H9 (cell line): ENCODE measurements at regions not wholly inside any gene's neighbourhood (a gene's known extent, or its start where the extent isn't known, plus 50 kb on each side); places are given as distances from the start of the nearest gene placed in this dataset.

Experiments used
- DNase-seq: peaks from one replicate; pipeline ENCODE4 v3.0.0-alpha.2; 2017
- H2AFZ ChIP-seq: one replicate; pipeline ENCODE4 v1.6.1; 2013; ENCODE audit warnings: mild to moderate bottlenecking, low read length, control low read depth, moderate library complexity
- H2AK5ac ChIP-seq: 2 replicates; pipeline ENCODE4 v1.6.1; 2013; ENCODE audit warnings: low read length, control low read depth, mixed read lengths; ENCODE audit not compliant: insufficient read length
- H2BK120ac ChIP-seq: one replicate; pipeline ENCODE4 v1.6.1; 2013; ENCODE audit warnings: low read depth, mild to moderate bottlenecking, low read length, control low read depth, inconsistent platforms; ENCODE audit not compliant: poor library complexity, severe bottlenecking
- H2BK12ac ChIP-seq: 2 replicates; pipeline ENCODE4 v1.6.1; 2013; ENCODE audit warnings: low read length, control low read depth, mixed read lengths, low read depth; ENCODE audit not compliant: insufficient read length
- H2BK15ac ChIP-seq: 2 replicates; pipeline ENCODE4 v1.6.1; 2013; ENCODE audit warnings: low read depth, low read length, control low read depth
- H2BK20ac ChIP-seq: one replicate; pipeline ENCODE4 v1.6.1; 2013; ENCODE audit warnings: low read depth, mild to moderate bottlenecking, low read length, control low read depth, inconsistent platforms; ENCODE audit not compliant: poor library complexity, severe bottlenecking
- H2BK5ac ChIP-seq: 2 replicates; pipeline ENCODE4 v1.6.1; 2013; ENCODE audit warnings: low read length, control low read depth, mixed read lengths; ENCODE audit not compliant: insufficient read length
- H3K14ac ChIP-seq: 2 replicates; pipeline ENCODE4 v1.6.1; 2013; ENCODE audit warnings: low read length, control low read depth; ENCODE audit not compliant: insufficient read depth
- H3K18ac ChIP-seq: 2 replicates; pipeline ENCODE4 v1.6.1; 2013; ENCODE audit warnings: low read depth, mild to moderate bottlenecking, mixed read lengths, low read length, control low read depth; ENCODE audit not compliant: insufficient read length
- H3K23ac ChIP-seq: 2 replicates; pipeline ENCODE4 v1.6.1; 2013; ENCODE audit warnings: low read length, control low read depth, mixed read lengths, low read depth; ENCODE audit not compliant: insufficient read length
- H3K23me2 ChIP-seq: 2 replicates; pipeline ENCODE4 v1.6.1; 2013; ENCODE audit warnings: low read depth, mild to moderate bottlenecking, mixed read lengths, low read length, control low read depth; ENCODE audit not compliant: insufficient read length, poor library complexity, severe bottlenecking
- H3K27ac ChIP-seq: 2 replicates; pipeline ENCODE4 v1.5.1; 2013; ENCODE audit warnings: low read length, control low read depth, mixed read lengths, low read depth; ENCODE audit not compliant: insufficient read length
- H3K27me3 ChIP-seq: 2 replicates; pipeline ENCODE4 v1.6.1; 2013; ENCODE audit warnings: low read length, control low read depth, inconsistent platforms; ENCODE audit not compliant: insufficient read depth
- H3K4ac ChIP-seq: 2 replicates; pipeline ENCODE4 v1.6.1; 2013; ENCODE audit warnings: low read depth, mild to moderate bottlenecking, control low read depth, inconsistent platforms, low read length, moderate library complexity
- H3K4me1 ChIP-seq: 2 replicates; pipeline ENCODE4 v1.6.1; 2013; ENCODE audit warnings: low read length, control low read depth, inconsistent platforms; ENCODE audit not compliant: insufficient read depth
- H3K4me2 ChIP-seq: 2 replicates; pipeline ENCODE4 v1.6.1; 2013; ENCODE audit warnings: low read length, control low read depth, mixed read lengths; ENCODE audit not compliant: insufficient read length, insufficient read depth
- H3K56ac ChIP-seq: 2 replicates; pipeline ENCODE4 v1.6.1; 2013; ENCODE audit warnings: low read depth, mild to moderate bottlenecking, mixed read lengths, low read length, control low read depth; ENCODE audit not compliant: insufficient read length
- H3K79me1 ChIP-seq: 2 replicates; pipeline ENCODE4 v1.6.1; 2013; ENCODE audit warnings: low read depth, mild to moderate bottlenecking, moderate library complexity, low read length, control low read depth, inconsistent platforms; ENCODE audit not compliant: insufficient read depth, poor library complexity, severe bottlenecking
- H3K79me2 ChIP-seq: 2 replicates; pipeline ENCODE4 v1.6.1; 2013; ENCODE audit warnings: low read length, control low read depth, inconsistent platforms; ENCODE audit not compliant: insufficient read depth
- H3K9ac ChIP-seq: 2 replicates; pipeline ENCODE4 v1.6.1; 2013; ENCODE audit warnings: low read length, control low read depth, mixed read lengths; ENCODE audit not compliant: insufficient read length; ENCODE audit errors: extremely low read depth
- H3K9me3 ChIP-seq: one replicate; pipeline ENCODE4 v1.6.1; 2013; ENCODE audit warnings: low read depth, low read length, inconsistent platforms; ENCODE audit not compliant: control insufficient read depth
- H3T11ph ChIP-seq: one replicate; pipeline ENCODE4 v1.6.1; 2013; ENCODE audit warnings: mild to moderate bottlenecking, low read length, control low read depth, inconsistent platforms
- H4K20me1 ChIP-seq: one replicate; pipeline ENCODE4 v1.6.1; 2013; ENCODE audit not compliant: control insufficient read depth, insufficient read length, insufficient read depth
- H4K5ac ChIP-seq: 2 replicates; pipeline ENCODE4 v1.6.1; 2013; ENCODE audit warnings: low read depth, mild to moderate bottlenecking, mixed read lengths, low read length, control low read depth; ENCODE audit not compliant: insufficient read length
- H4K8ac ChIP-seq: replicated peaks from 2 replicates; pipeline ENCODE4 v1.6.1; 2013; ENCODE audit warnings: low read length, control low read depth, mixed read lengths, low read depth; ENCODE audit not compliant: insufficient read length
- H4K91ac ChIP-seq: 2 replicates; pipeline ENCODE4 v1.6.1; 2013; ENCODE audit warnings: low read depth, mild to moderate bottlenecking, moderate library complexity, mixed read lengths, low read length, control low read depth; ENCODE audit not compliant: insufficient read length
- H3K27ac Mint-ChIP-seq, 3 experiments: 2 replicates in 2 of 3; 3 replicates in 1 of 3; pipeline ENCODE4 v1.8.0; 2020 to 2021; ENCODE audit warnings: mixed read lengths in 3 of 3, mild to moderate bottlenecking in 1 of 3, moderate library complexity in 1 of 3
- H3K27me3 Mint-ChIP-seq: 2 replicates; pipeline ENCODE4 v1.8.0; 2021; ENCODE audit warnings: low read depth, mild to moderate bottlenecking, moderate library complexity, mixed read lengths
- H3K36me3 Mint-ChIP-seq, 3 experiments: 2 replicates in 2 of 3; 3 replicates in 1 of 3; pipeline ENCODE4 v1.8.0; 2020 to 2021; ENCODE audit warnings: low read depth in 3 of 3, mixed read lengths in 3 of 3; ENCODE audit not compliant: insufficient read depth in 1 of 3
- H3K4me1 Mint-ChIP-seq, 2 experiments: 2 replicates each; pipeline ENCODE4 v1.8.0; 2020; ENCODE audit warnings: mixed read lengths in 2 of 2
- H3K4me3 Mint-ChIP-seq, 2 experiments: 2 replicates in 1 of 2; 3 replicates in 1 of 2; pipeline ENCODE4 v1.8.0; 2020 to 2021; ENCODE audit warnings: mild to moderate bottlenecking in 2 of 2, mixed read lengths in 2 of 2, moderate library complexity in 1 of 2
- H3K9me3 Mint-ChIP-seq, 2 experiments: 2 replicates in 1 of 2; 3 replicates in 1 of 2; pipeline ENCODE4 v1.8.0; 2020; ENCODE audit warnings: mild to moderate bottlenecking in 2 of 2, mixed read lengths in 2 of 2, moderate library complexity in 1 of 2
- CTCF ChIP-seq: fragments of 200-600 bp; sonication (generic); conservative IDR thresholded peaks from 3 replicates; pipeline ENCODE4 v1.8.0; 2021; ENCODE audit warnings: antibody characterized with exemption, mild to moderate bottlenecking
- WGBS: extraction: QIAGEN DNeasy Blood & Tissue Kit; methylation state at CpG from one replicate; pipeline ENCODE4 v1.1.7; 2013; ENCODE audit warnings: missing lambda C conversion rate, low lambda C conversion rate, mixed read lengths; ENCODE audit not compliant: insufficient read length; ENCODE audit errors: extremely low coverage; 5-methylcytosine and 5-hydroxymethylcytosine counted together

- Histone ChIP-seq H2AK5ac (no peak overlapping the region), H4K8ac (no peak overlapping the region), H2BK120ac (no peak overlapping the region), H3K9ac (no peak overlapping the region), H2BK5ac (no peak overlapping the region), H4K91ac (no peak overlapping the region), H3T11ph (no peak overlapping the region), H3K27me3 (no peaks in the 10 kb centered on the region; the same call in 1 of the 2 replicates), H3K79me1 (no peaks in the 10 kb centered on the region), H2BK12ac (no peak overlapping the region), H3K4ac (no peak overlapping the region), H3K27ac (no peak overlapping the region), H4K5ac (no peak overlapping the region), H3K56ac (no peak overlapping the region), H3K9me3 (no peaks in the 10 kb centered on the region), H4K20me1 (no peaks in the 10 kb centered on the region), H3K4me1 (no peaks in the 10 kb centered on the region), H3K23me2 (no peaks in the 10 kb centered on the region), H3K18ac (no peak overlapping the region), H3K4me2 (no peak overlapping the region), H3K23ac (no peak overlapping the region), H2BK20ac (no peak overlapping the region), H3K79me2 (no peaks in the 10 kb centered on the region; the same call in 1 of the 2 replicates), H2AFZ (no peak overlapping the region), H2BK15ac (no peak overlapping the region), H3K14ac (no peak overlapping the region)
- no peak for DNase-seq
- Mint-ChIP-seq H3K27me3 (peaks cover 9% of the 10 kb centered on the region), H3K36me3 (peaks cover 0 to 5% (median 0%) of the 10 kb centered on the region in 3 experiments; a peak in 1 of 7 replicates), H3K27ac (no peak overlapping the region), H3K4me1 (no peaks in the 10 kb centered on the region), H3K4me3 (no peak overlapping the region), H3K9me3 (peaks cover 7% of the 10 kb centered on the region in 2 experiments; a peak in 4 of 5 replicates)
- WGBS, result no CpG with 5 or more reads among the region's 1 CpG
- TF ChIP-seq CTCF, result no peak
Observed at GRCh38 chr7:132022188-132022587, 465.8 kb upstream of the PODXL start.
